ENCODE measurements at regions not wholly inside any gene's neighbourhood (a gene's known extent, or its start where the extent isn't known, plus 50 kb on each side); places are given as distances from the start of the nearest gene placed in this dataset.

GRCh38 chr13:39100996-39101738, 62.9 kb downstream of the NHLRC3 start:
- H3K4me3 ChIP-seq (ENCODE audit: low read length) = no peak overlapping the region
- DNase-seq (ENCODE audit: low read depth) = no peak
- no peak for TF ChIP-seq CTCF (IDR thresholded peaks at IDR 0.05; ENCODE audit: insufficient read depth, low read depth, low read length, missing control alignments)

GRCh38 chr13:39102981-39103490, 64.8 kb downstream of the NHLRC3 start:
- no peak for DNase-seq (ENCODE audit: low read depth)

GRCh38 chr13:39105110-39105509, 66.9 kb downstream of the NHLRC3 start:
- peak; percentile 40 for DNase-seq (ENCODE audit: low read depth)
- no peak overlapping the region for H3K4me3 ChIP-seq (ENCODE audit: low read length)
- no peak for TF ChIP-seq CTCF (IDR thresholded peaks at IDR 0.05; ENCODE audit: insufficient read depth, low read depth, low read length, missing control alignments)

More at GRCh38 chr13:39102981-39103490, 64.8 kb downstream of the NHLRC3 start:
- no peak overlapping the region for H3K4me3 ChIP-seq (ENCODE audit: low read length)
- no peak for TF ChIP-seq CTCF (IDR thresholded peaks at IDR 0.05; ENCODE audit: insufficient read depth, low read depth, low read length, missing control alignments)

GRCh38 chr13:39106216-39107005, 68.2 kb downstream of the NHLRC3 start:
- no peak for TF ChIP-seq CTCF (IDR thresholded peaks at IDR 0.05; ENCODE audit: insufficient read depth, low read depth, low read length, missing control alignments)
- DNase-seq (ENCODE audit: low read depth) = no peak
- no peak overlapping the region for H3K4me3 ChIP-seq (ENCODE audit: low read length)

- DNase-seq (ENCODE audit: low read depth) = no peak
- H3K4me3 ChIP-seq (ENCODE audit: low read length) = no peak overlapping the region
- no peak for TF ChIP-seq CTCF (IDR thresholded peaks at IDR 0.05; ENCODE audit: insufficient read depth, low read depth, low read length, missing control alignments)
These were observed 69.3 kb downstream of the NHLRC3 start for GRCh38 chr13:39107561-39107960.

GRCh38 chr13:39108783-39109182, 70.5 kb downstream of the NHLRC3 start:
- H3K4me3 ChIP-seq (ENCODE audit: low read length) = no peak overlapping the region
- no peak for DNase-seq (ENCODE audit: low read depth)
- no peak for TF ChIP-seq CTCF (IDR thresholded peaks at IDR 0.05; ENCODE audit: insufficient read depth, low read depth, low read length, missing control alignments)

All from epithelial cell of esophagus (primary cell).